ENCODE measurements at regions not wholly inside any gene's neighbourhood (a gene's known extent, or its start where the extent isn't known, plus 50 kb on each side); places are given as distances from the start of the nearest gene placed in this dataset.

GRCh38 chr3:177607589-177607988, 410.3 kb upstream of the TBL1XR1 start:
- no peaks in the 10 kb centered on the region for H3F3A ChIP-seq (ENCODE audit: insufficient read depth, low read length, poor library complexity, severe bottlenecking)
- no peak overlapping the region for H3K4me2 ChIP-seq (ENCODE audit: low read length)
- no peaks in the 10 kb centered on the region for H3K79me2 ChIP-seq (replicated peaks; ENCODE audit: insufficient read depth, low read length)
- no peak overlapping the region for H3K4me3 ChIP-seq (ENCODE audit: low read length)
- H2AFZ ChIP-seq (ENCODE audit: low read depth, low read length): no peak overlapping the region
- H3K27ac ChIP-seq (ENCODE audit: low read length): no peak overlapping the region
- no peaks in the 10 kb centered on the region for H3K9me2 ChIP-seq (ENCODE audit: insufficient read depth, low read length)
- H3K27me3 ChIP-seq (ENCODE audit: insufficient read depth, low read depth, low read length): no peaks in the 10 kb centered on the region
- no peaks in the 10 kb centered on the region for H3K9me3 ChIP-seq (ENCODE audit: low read length)
- H3K36me3 ChIP-seq (ENCODE audit: insufficient read depth, low read length): no peaks in the 10 kb centered on the region
- TF ChIP-seq REST (IDR thresholded peaks at IDR 0.05; ENCODE audit: borderline replicate concordance): no peak
- no peak for TF ChIP-seq MXI1 (conservative IDR thresholded peaks at IDR 0.05; ENCODE audit: poor library complexity, severe bottlenecking)
- no peak for TF ChIP-seq POLR2AphosphoS5 (IDR thresholded peaks at IDR 0.05)
- no peak for TF ChIP-seq TAF1 (IDR thresholded peaks at IDR 0.05; ENCODE audit: low read depth)
- TF ChIP-seq SMC3 (conservative IDR thresholded peaks at IDR 0.05; ENCODE audit: poor library complexity): no peak
- TF ChIP-seq EP300 (conservative IDR thresholded peaks at IDR 0.05; ENCODE audit: poor library complexity, severe bottlenecking): no peak
- no peak for TF ChIP-seq RAD21 (conservative IDR thresholded peaks at IDR 0.05)
- no peak for TF ChIP-seq CTCF (IDR thresholded peaks at IDR 0.05; ENCODE audit: poor library complexity, severe bottlenecking)
- TF ChIP-seq EZH2 (IDR thresholded peaks at IDR 0.05; ENCODE audit: borderline replicate concordance, insufficient read depth, low read length, poor library complexity, severe bottlenecking): no peak
- no peak overlapping the region for H3K9ac ChIP-seq (ENCODE audit: low read length)
- no peaks in the 10 kb centered on the region for H4K20me1 ChIP-seq (ENCODE audit: insufficient read depth)

DNA sequence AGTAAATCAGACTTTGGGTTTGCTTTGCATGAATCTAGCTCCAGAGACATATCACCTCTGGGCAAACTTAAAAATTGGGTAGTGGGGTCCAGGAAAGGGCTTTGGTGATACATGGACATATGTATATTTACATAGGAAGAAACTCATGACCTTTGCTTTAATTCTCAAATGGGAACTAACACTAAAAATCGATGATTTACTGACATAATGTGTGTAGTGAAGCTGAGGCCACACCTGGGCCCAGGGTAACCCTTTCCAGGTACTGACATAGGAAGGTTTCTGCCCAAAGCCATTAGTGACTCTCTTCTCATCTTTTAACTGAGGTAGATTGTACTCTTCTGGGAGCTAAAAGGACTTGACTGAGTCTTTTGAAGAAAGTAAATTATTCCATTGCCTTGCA, 411.2 kb upstream of the TBL1XR1 start:
- H3K9me3 ChIP-seq (ENCODE audit: low read length): no peaks in the 10 kb centered on the region
- H3K79me2 ChIP-seq (replicated peaks; ENCODE audit: insufficient read depth, low read length): no peaks in the 10 kb centered on the region
- H3K27me3 ChIP-seq (ENCODE audit: insufficient read depth, low read depth, low read length): no peaks in the 10 kb centered on the region
- H3K4me2 ChIP-seq (ENCODE audit: low read length): no peak overlapping the region
- no peak overlapping the region for H2AFZ ChIP-seq (ENCODE audit: low read depth, low read length)
- H3K4me3 ChIP-seq (ENCODE audit: low read length): no peak overlapping the region
- no peaks in the 10 kb centered on the region for H3K36me3 ChIP-seq (ENCODE audit: insufficient read depth, low read length)
- no peaks in the 10 kb centered on the region for H3K9me2 ChIP-seq (ENCODE audit: insufficient read depth, low read length)
- no peaks in the 10 kb centered on the region for H4K20me1 ChIP-seq (ENCODE audit: insufficient read depth)
- no peak overlapping the region for H3K27ac ChIP-seq (ENCODE audit: low read length)
- H3F3A ChIP-seq (ENCODE audit: insufficient read depth, low read length, poor library complexity, severe bottlenecking): no peaks in the 10 kb centered on the region
- no peak overlapping the region for H3K9ac ChIP-seq (ENCODE audit: low read length)
- no peak for TF ChIP-seq MXI1 (conservative IDR thresholded peaks at IDR 0.05; ENCODE audit: poor library complexity, severe bottlenecking)
- no peak for TF ChIP-seq EZH2 (IDR thresholded peaks at IDR 0.05; ENCODE audit: borderline replicate concordance, insufficient read depth, low read length, poor library complexity, severe bottlenecking)
- TF ChIP-seq RAD21 (conservative IDR thresholded peaks at IDR 0.05): no peak
- no peak for TF ChIP-seq CTCF (IDR thresholded peaks at IDR 0.05; ENCODE audit: poor library complexity, severe bottlenecking)
- TF ChIP-seq POLR2AphosphoS5 (IDR thresholded peaks at IDR 0.05): no peak
- no peak for TF ChIP-seq SMC3 (conservative IDR thresholded peaks at IDR 0.05; ENCODE audit: poor library complexity)
- TF ChIP-seq REST (IDR thresholded peaks at IDR 0.05; ENCODE audit: borderline replicate concordance): no peak
- TF ChIP-seq TAF1 (IDR thresholded peaks at IDR 0.05; ENCODE audit: low read depth): no peak

Data from neural cell (in vitro differentiated cells).